ENCODE measurements at regions not wholly inside any gene's neighbourhood (a gene's known extent, or its start where the extent isn't known, plus 50 kb on each side); places are given as distances from the start of the nearest gene placed in this dataset.

- Histone ChIP-seq H4K91ac (ENCODE audit: insufficient read length, low read depth, low read length) (no peak overlapping the region), H2BK15ac (ENCODE audit: low read depth, low read length) (no peak overlapping the region), H3K9ac (ENCODE audit: extremely low read depth, insufficient read length, low read length) (no peak overlapping the region), H3K27ac (ENCODE audit: insufficient read length, low read depth, low read length) (no peak overlapping the region), H2AFZ (ENCODE audit: low read length) (no peak overlapping the region), H4K20me1 (ENCODE audit: control insufficient read depth, insufficient read depth, insufficient read length) (no peaks in the 10 kb centered on the region), H3K14ac (ENCODE audit: insufficient read depth, low read length) (no peak overlapping the region), H3K27me3 (ENCODE audit: insufficient read depth, low read length) (no peaks in the 10 kb centered on the region), H3K4ac (ENCODE audit: low read depth, low read length) (no peak overlapping the region), H2BK5ac (ENCODE audit: insufficient read length, low read length) (no peak overlapping the region), H3K4me2 (ENCODE audit: insufficient read depth, insufficient read length, low read length) (no peak overlapping the region), H2BK20ac (ENCODE audit: low read depth, low read length, poor library complexity, severe bottlenecking) (no peak overlapping the region), H2BK12ac (ENCODE audit: insufficient read length, low read depth, low read length) (no peak overlapping the region), H2AK5ac (ENCODE audit: insufficient read length, low read length) (no peak overlapping the region), H3K79me2 (ENCODE audit: insufficient read depth, low read length) (no peaks in the 10 kb centered on the region), H4K5ac (ENCODE audit: insufficient read length, low read depth, low read length) (no peak overlapping the region), H3K23me2 (ENCODE audit: insufficient read length, low read depth, low read length, poor library complexity, severe bottlenecking) (no peaks in the 10 kb centered on the region), H3K18ac (ENCODE audit: insufficient read length, low read depth, low read length) (no peak overlapping the region), H3K4me1 (ENCODE audit: insufficient read depth, low read length) (no peaks in the 10 kb centered on the region), H3T11ph (ENCODE audit: low read length) (no peak overlapping the region), H3K79me1 (ENCODE audit: insufficient read depth, low read depth, low read length, poor library complexity, severe bottlenecking) (no peaks in the 10 kb centered on the region), H2BK120ac (ENCODE audit: low read depth, low read length, poor library complexity, severe bottlenecking) (no peak overlapping the region), H3K9me3 (ENCODE audit: control insufficient read depth, low read depth, low read length) (peaks cover 4% of the 10 kb centered on the region), H3K56ac (ENCODE audit: insufficient read length, low read depth, low read length) (no peak overlapping the region), H3K23ac (ENCODE audit: insufficient read length, low read depth, low read length) (no peak overlapping the region), H4K8ac (replicated peaks; ENCODE audit: insufficient read length, low read depth, low read length) (no peak overlapping the region)
- TF ChIP-seq CTCF (conservative IDR thresholded peaks at IDR 0.05): no peak
- no peak overlapping the region for H3K27ac Mint-ChIP-seq
- H3K4me1 Mint-ChIP-seq: no peaks in the 10 kb centered on the region
- peaks cover 15 to 27% of the 10 kb centered on the region in 2 experiments for H3K9me3 Mint-ChIP-seq
- no peak for DNase-seq
- no CpG with 5 or more reads among the region's 4 CpGs for WGBS (ENCODE audit: extremely low coverage, insufficient read length, low lambda C conversion rate)
- H3K36me3 Mint-ChIP-seq (ENCODE audit: insufficient read depth in 1 of 3, low read depth in 3 of 3): peaks cover 15 to 20% (median 16%) of the 10 kb centered on the region in 3 experiments
- H3K27me3 Mint-ChIP-seq (ENCODE audit: low read depth): no peaks in the 10 kb centered on the region
- no peak overlapping the region for H3K4me3 Mint-ChIP-seq
These were observed 759.7 kb upstream of the RGS18 start for GRCh38 chr1:191398551-191398950.
